ENCODE measurements at regions not wholly inside any gene's neighbourhood (a gene's known extent, or its start where the extent isn't known, plus 50 kb on each side); places are given as distances from the start of the nearest gene placed in this dataset.
"Not testable (repeated sequence)": the region's sequence is repeated elsewhere in the genome, so short reads cannot be mapped to it uniquely, and the experiment has no call there.

DNA sequence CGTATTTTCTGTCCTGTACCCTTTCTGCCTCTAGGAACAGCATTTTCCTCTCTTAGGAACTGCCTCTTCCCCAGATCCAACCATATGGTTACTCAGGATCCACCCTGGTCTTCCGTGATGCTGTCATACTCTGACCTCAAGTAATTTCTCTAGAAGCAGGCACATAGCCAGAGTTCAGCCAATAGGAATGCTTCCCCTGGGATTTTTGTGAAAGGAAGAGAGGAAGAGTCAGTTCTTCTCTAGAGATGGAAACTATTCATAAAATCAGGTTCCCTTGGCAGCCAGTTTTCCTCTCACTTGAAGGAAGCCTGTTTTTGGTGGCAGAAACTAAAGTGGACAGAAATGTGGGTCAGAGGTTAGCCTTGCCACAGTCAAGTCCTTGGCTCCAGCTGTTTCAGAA lies 400.1 kb upstream of the PCSK5 start:
- H3K4me3 ChIP-seq (ENCODE audit: low read depth, low read length): no peak overlapping the region
- TF ChIP-seq, protein P1, sequence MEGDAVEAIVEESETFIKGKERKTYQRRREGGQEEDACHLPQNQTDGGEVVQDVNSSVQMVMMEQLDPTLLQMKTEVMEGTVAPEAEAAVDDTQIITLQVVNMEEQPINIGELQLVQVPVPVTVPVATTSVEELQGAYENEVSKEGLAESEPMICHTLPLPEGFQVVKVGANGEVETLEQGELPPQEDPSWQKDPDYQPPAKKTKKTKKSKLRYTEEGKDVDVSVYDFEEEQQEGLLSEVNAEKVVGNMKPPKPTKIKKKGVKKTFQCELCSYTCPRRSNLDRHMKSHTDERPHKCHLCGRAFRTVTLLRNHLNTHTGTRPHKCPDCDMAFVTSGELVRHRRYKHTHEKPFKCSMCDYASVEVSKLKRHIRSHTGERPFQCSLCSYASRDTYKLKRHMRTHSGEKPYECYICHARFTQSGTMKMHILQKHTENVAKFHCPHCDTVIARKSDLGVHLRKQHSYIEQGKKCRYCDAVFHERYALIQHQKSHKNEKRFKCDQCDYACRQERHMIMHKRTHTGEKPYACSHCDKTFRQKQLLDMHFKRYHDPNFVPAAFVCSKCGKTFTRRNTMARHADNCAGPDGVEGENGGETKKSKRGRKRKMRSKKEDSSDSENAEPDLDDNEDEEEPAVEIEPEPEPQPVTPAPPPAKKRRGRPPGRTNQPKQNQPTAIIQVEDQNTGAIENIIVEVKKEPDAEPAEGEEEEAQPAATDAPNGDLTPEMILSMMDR (IDR thresholded peaks at IDR 0.05; ENCODE audit: borderline replicate concordance, insufficient read depth, low read depth, low read length): no peak

GRCh38 chr9:75491533-75491932 lies 398.9 kb upstream of the PCSK5 start:
- TF ChIP-seq, protein P1 (IDR thresholded peaks at IDR 0.05; ENCODE audit: borderline replicate concordance, insufficient read depth, low read depth, low read length): no peak
- no peak overlapping the region for H3K4me3 ChIP-seq (ENCODE audit: low read depth, low read length)

DNA sequence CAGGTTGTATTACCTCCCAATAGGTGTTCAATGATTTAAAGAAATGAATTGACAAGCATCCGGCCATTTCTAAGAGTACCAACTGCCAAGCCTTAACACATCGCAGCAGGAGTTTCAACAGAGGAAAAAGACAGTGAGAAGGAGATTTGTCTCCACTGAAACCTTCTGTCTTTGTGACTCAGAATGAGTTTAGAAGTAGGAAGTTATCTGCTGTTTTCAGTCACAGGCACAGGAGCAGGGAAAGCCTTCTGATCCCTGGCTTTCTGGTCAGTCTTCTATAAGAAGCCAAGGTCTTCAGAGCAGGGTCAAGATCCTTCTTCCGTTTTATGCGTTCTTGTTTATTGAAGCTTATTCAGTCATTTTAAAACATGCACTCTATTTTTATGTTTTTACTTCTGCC lies 390.7 kb upstream of the PCSK5 start:
- TF ChIP-seq, protein P1 (IDR thresholded peaks at IDR 0.05; ENCODE audit: borderline replicate concordance, insufficient read depth, low read depth, low read length): no peak
- H3K4me3 ChIP-seq (ENCODE audit: low read depth, low read length): no peak overlapping the region

GRCh38 chr9:75500479-75500878 lies 390.0 kb upstream of the PCSK5 start:
- H3K4me3 ChIP-seq (ENCODE audit: low read depth, low read length): no peak overlapping the region

GRCh38 chr9:75500940-75501339 lies 389.5 kb upstream of the PCSK5 start:
- H3K4me3 ChIP-seq (ENCODE audit: low read depth, low read length): not testable (repeated sequence)

More at GRCh38 chr9:75500479-75500878, 390.0 kb upstream of the PCSK5 start:
- TF ChIP-seq, protein P1 (IDR thresholded peaks at IDR 0.05; ENCODE audit: borderline replicate concordance, insufficient read depth, low read depth, low read length): no peak

DNA sequence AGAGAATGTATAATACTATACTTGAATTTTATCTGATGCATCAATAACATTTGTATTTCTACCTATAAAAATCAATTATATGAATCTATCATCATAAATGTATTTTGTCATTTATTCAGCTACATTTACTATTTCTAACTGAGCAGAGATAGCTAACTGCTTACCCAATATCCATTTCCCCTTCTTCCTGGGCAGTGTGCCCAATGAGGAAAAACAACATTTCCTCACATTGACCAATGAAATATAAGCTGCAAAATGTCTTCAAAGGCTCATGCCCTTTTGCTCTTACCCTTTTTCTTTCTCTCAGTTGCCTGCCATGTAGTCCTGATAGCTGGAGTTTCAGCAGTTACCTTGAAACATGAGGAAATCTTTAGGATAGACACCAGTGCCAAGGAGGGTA lies 385.8 kb upstream of the PCSK5 start:
- TF ChIP-seq, protein P1 (IDR thresholded peaks at IDR 0.05; ENCODE audit: borderline replicate concordance, insufficient read depth, low read depth, low read length): no peak
- no peak overlapping the region for H3K4me3 ChIP-seq (ENCODE audit: low read depth, low read length)

- TF ChIP-seq, protein P1 (IDR thresholded peaks at IDR 0.05; ENCODE audit: borderline replicate concordance, insufficient read depth, low read depth, low read length): no peak
These were observed 384.8 kb upstream of the PCSK5 start for GRCh38 chr9:75505654-75506053.

GRCh38 chr9:75529463-75529862 lies 361.0 kb upstream of the PCSK5 start:
- TF ChIP-seq, protein P1 (IDR thresholded peaks at IDR 0.05; ENCODE audit: borderline replicate concordance, insufficient read depth, low read depth, low read length): no peak
- H3K4me3 ChIP-seq (ENCODE audit: low read depth, low read length): no peak overlapping the region

More at GRCh38 chr9:75505654-75506053, 384.8 kb upstream of the PCSK5 start:
- no peak overlapping the region for H3K4me3 ChIP-seq (ENCODE audit: low read depth, low read length)

Data from GM12875 (cell line).